Midbrain (tissue), 1 donor: ENCODE measurements at regions not wholly inside any gene's neighbourhood (a gene's known extent, or its start where the extent isn't known, plus 50 kb on each side); places are given as distances from the start of the nearest gene placed in this dataset.

Source experiments
- DNase-seq: peaks from one replicate; lab custom pipeline; 2025; lab: John Stamatoyannopoulos, UW

GRCh38 chr6:84524636-84525035 is 239.8 kb downstream of the TBX18 start:
- DNase-seq: no peak

GRCh38 chr6:84522135-84522549 is 242.3 kb downstream of the TBX18 start:
- DNase-seq: no peak

- DNase-seq: no peak
Observed at GRCh38 chr6:84521511-84521910, 242.9 kb downstream of the TBX18 start.

DNA sequence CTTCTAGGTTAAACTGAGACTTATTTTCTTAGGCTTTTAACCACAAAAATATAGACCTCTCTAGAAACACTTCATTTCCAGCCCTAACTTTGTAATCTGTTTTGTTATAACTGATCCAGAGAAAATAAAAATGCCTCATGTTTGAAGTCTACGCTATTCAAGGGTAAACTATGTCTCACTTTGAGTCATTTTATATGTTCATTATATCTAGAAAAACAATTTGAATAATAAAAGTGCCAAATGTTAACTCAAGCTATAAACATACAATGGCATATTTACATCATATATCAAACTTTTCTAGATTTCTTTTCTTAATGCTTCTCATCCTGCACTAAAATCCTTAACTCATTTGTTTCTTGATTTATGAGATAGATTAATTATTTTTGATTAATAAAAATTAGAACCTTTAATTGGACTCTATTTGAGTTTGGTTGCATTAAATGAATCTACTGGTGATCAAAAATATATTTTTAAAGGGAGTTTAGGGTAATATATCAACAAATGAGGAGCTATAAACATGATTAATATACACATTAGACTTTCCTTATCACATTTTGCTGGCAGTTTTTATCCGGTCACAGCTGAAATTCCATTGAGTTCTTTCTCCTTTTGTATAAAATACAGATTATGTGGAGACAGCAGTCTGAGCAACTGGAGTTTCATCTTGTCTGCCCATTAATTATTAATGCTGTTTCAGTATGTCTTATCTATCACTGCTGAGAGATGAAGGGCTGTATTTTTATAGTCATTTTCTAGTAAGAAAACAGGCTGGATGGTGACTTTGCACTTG is 246.5 kb downstream of the TBX18 start:
- no peak for DNase-seq

DNA sequence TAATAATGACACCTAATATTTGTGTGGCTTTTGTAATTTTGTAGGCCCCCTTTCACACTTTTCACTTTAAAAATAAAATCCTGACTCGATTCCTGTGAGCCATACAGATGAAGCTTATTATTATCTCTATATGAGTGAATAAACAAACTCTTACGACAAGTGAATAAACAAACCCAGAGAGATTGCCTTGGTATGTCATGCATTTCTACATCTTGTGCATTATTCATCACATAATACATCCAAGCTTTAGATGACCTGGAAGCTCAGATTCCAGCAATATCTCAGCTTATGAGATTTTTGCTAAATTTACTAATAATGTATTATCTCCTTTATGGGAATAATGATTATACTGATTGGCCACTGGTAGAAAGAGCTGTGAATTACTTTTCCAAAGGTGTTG is 248.2 kb downstream of the TBX18 start:
- no peak for DNase-seq

GRCh38 chr6:84515067-84515466 is 249.3 kb downstream of the TBX18 start:
- DNase-seq: no peak

DNA sequence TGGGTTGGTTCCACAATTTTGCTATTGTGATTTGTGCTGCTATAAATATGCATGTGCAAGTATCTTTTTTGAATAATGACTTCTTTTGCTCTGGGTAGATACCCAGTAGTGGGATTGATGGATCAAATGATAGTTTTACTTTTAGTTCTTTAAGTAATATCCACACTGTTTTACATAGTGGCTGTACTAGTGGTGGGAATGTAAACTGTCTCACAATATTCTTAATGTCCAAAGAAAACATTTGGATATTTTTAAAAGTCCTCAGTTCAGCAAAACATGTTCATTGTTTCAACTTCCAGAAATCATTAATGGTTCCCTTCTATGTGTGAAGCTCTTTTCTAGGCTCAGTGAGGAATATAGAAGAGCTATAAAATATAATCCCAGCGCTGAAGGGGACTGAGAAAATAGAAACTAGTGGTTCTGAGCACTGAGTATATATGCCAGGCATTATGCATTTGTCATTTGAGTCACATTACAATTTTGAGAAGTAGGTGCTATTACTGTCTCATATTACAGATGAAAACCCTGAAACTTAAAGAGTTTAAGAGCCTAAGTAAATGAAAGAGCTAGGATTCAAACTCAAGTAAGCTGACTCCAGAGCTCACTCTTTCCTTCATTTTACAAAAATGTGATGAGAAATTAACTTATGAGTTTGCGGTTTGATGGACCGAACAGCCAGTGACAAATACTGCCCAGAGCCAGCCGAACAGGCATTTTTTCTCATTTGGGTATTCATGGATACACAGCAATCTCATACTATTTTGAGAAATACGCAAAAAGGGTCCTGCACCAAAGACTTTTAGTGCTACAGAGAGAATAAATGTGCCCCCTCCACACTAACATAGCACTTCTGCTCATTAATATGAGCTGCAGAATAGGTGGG is 250.1 kb downstream of the TBX18 start:
- no peak for DNase-seq

DNA sequence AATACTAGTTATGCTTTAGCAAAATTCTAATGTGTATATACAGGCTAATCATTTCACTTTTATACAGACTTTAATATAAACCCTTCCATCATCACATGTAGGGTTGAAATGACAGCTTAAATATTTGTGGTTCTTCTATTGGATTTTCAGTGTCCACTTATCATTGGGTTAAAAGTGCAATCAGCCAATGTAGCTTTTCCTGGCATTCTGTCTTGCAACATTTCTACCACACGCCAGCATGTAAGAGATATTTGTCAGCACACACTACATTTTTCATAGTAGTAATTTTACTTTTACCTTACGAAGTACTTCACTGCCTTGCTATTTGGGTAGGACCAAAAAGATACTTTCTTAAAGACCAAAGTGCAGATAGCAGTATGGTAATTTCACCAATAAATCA is 252.0 kb downstream of the TBX18 start:
- DNase-seq: no peak

DNA sequence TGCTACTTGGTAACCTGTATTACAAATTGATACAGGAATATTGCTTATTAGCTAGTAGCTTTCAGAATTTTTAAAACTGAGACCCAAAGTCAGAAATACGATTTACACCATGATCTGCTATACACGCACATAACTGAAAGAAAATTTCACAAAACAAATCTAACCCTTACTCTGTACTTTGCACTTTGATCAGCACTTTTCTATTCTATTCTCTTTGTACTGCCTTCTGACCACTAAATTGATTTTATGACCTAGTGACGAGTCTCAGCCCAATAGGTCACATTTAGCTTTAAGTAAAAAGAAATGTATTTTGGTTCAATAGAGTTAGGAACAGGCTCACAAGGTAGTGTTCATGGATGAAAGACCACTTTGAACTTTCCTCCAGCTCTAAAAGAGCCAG is 252.5 kb downstream of the TBX18 start:
- no peak for DNase-seq

GRCh38 chr6:84508981-84509380 is 255.4 kb downstream of the TBX18 start:
- no peak for DNase-seq

- no peak for DNase-seq
Observed at GRCh38 chr6:84508334-84508733, 256.1 kb downstream of the TBX18 start.

- no peak for DNase-seq
Observed at GRCh38 chr6:84504025-84504424, 260.4 kb downstream of the TBX18 start.

DNA sequence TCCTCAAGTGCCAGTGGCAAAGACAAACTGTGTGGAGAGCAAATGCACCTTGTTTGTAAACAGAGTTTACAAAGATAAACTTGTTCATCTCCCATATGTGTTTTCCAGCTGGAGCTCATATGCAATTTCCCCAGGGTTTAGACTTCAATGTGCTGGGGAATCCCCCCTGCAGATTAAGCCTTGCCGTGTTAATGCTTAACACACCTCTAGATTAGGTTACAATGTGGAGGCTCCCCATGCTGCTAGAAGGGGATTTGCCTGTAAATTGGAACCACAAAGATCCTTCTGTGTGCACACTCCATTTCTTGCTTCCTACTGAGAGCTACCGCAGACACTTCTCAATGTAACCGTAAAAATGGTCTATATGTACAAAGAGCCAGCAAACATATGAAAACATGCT is 263.1 kb downstream of the TBX18 start:
- DNase-seq: no peak

- DNase-seq: no peak
Observed at GRCh38 chr6:84500726-84501125, 263.7 kb downstream of the TBX18 start.

- no peak for DNase-seq
Observed at GRCh38 chr6:84498905-84499304, 265.5 kb downstream of the TBX18 start.

GRCh38 chr6:84492241-84493165 is 265.1 kb upstream of the CEP162 start:
- no peak for DNase-seq

GRCh38 chr6:84489598-84489997 is 262.2 kb upstream of the CEP162 start:
- DNase-seq: no peak

GRCh38 chr6:84486526-84486925 is 259.1 kb upstream of the CEP162 start:
- no peak for DNase-seq

GRCh38 chr6:84469144-84469543 is 241.7 kb upstream of the CEP162 start:
- DNase-seq: no peak

DNA sequence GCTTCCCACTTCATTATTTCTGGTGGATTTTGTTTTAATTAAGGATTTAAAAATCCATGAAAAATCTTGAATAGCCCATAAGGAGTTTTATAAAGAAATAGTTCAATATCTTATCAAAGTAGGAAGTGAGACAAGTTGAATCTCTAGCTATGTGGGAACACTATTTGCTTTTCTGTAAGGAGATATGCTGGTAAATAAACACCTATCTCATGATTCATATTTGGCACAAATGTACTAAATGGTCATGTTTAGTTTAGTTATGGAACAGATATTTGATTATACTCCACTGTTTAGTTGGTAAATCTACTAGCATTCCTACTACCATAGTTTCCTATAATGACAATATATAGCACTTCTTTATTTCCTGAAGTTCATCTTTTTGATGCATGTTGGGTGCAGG is 239.9 kb upstream of the CEP162 start:
- no peak for DNase-seq

DNA sequence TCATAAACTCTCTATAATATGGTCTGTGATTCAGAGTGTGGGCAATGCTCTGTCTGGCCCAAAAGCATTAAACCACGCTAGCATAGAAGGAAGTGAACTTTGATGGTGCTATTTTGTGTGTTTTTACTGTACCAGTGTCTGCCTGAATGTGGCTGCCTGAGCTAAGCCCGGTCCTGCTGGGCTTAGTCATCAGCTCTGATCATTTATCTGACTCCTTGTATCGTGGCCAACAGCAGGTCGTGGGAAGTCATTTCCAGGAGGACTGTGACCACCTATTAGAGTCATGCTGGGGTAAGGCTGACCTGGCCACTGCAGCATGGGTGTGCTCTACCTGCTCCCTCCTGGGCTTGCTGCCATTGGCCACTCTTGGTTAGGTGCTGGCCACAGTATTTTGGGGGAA is 239.1 kb upstream of the CEP162 start:
- DNase-seq: no peak

GRCh38 chr6:84464471-84464870 is 237.0 kb upstream of the CEP162 start:
- no peak for DNase-seq
